ENCODE measurements at regions not wholly inside any gene's neighbourhood (a gene's known extent, or its start where the extent isn't known, plus 50 kb on each side); places are given as distances from the start of the nearest gene placed in this dataset.

GRCh38 chrX:74117962-74118902 is 185.7 kb upstream of the ZCCHC13 start:
- TF ChIP-seq RFX5 (IDR thresholded peaks at IDR 0.05; ENCODE audit: low read depth, low read length) (no peak), POLR2A (IDR thresholded peaks at IDR 0.05; ENCODE audit: low read depth, low read length) (no peak), CTCF (conservative IDR thresholded peaks at IDR 0.05; ENCODE audit: low read depth, low read length) (no peak), FOS (IDR thresholded peaks at IDR 0.05; ENCODE audit: low read depth, low read length) (no peak), MAFK (IDR thresholded peaks at IDR 0.05; ENCODE audit: low read depth, low read length) (no peak), CHD1 (IDR thresholded peaks at IDR 0.05; ENCODE audit: low read depth, low read length) (no peak), NFE2L2 (IDR thresholded peaks at IDR 0.05; ENCODE audit: low read depth, low read length) (no peak), CEBPB (IDR thresholded peaks at IDR 0.05; ENCODE audit: low read depth, low read length) (no peak), RAD21 (IDR thresholded peaks at IDR 0.05; ENCODE audit: low read length) (no peak), MXI1 (IDR thresholded peaks at IDR 0.05; ENCODE audit: borderline replicate concordance, low read depth, low read length) (no peak)
- TF ChIP-seq, protein P1, sequence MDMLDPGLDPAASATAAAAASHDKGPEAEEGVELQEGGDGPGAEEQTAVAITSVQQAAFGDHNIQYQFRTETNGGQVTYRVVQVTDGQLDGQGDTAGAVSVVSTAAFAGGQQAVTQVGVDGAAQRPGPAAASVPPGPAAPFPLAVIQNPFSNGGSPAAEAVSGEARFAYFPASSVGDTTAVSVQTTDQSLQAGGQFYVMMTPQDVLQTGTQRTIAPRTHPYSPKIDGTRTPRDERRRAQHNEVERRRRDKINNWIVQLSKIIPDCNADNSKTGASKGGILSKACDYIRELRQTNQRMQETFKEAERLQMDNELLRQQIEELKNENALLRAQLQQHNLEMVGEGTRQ (IDR thresholded peaks at IDR 0.05; ENCODE audit: low read depth, low read length) = no peak

Measured in IMR-90 (cell line).